GM23338 (cell line): ENCODE measurements at regions not wholly inside any gene's neighbourhood (a gene's known extent, or its start where the extent isn't known, plus 50 kb on each side); places are given as distances from the start of the nearest gene placed in this dataset.

ENCODE experiments used
- ATAC-seq: fragments of 200-7000 bp; cut with Tn5 transposase; 3 replicates; pipeline ENCODE4 v1.9.1; 2020
- DNase-seq: peaks from one replicate; pipeline ENCODE4 v3.0.0-alpha.2; 2015; ENCODE audit warnings: low spot score
- H2AFZ ChIP-seq: fragments of 200-600 bp; sonication (generic); 2 replicates; pipeline ENCODE4 v1.8.0; 2016; ENCODE audit warnings: antibody characterized with exemption, mild to moderate bottlenecking, moderate library complexity
- H3F3A ChIP-seq: fragments of 200-600 bp; sonication (generic); replicated peaks from 2 replicates; pipeline ENCODE4 v1.8.0; 2017; ENCODE audit warnings: antibody characterized with exemption, mixed run types, low read depth
- H3K27ac ChIP-seq: fragments of 200-600 bp; sonication (generic); 2 replicates; pipeline ENCODE4 v1.6.1; 2016; ENCODE audit warnings: low read depth
- H3K27me3 ChIP-seq: fragments of 200-600 bp; sonication (generic); 2 replicates; pipeline ENCODE4 v1.8.0; 2016; ENCODE audit warnings: mild to moderate bottlenecking, mixed run types, moderate library complexity; ENCODE audit not compliant: insufficient read depth
- H3K36me3 ChIP-seq: fragments of 200-600 bp; sonication (generic); 2 replicates; pipeline ENCODE4 v1.8.0; 2016; ENCODE audit warnings: mild to moderate bottlenecking; ENCODE audit not compliant: insufficient read depth
- H3K4me1 ChIP-seq: fragments of 200-600 bp; sonication (generic); 2 replicates; pipeline ENCODE4 v1.8.0; 2016; ENCODE audit warnings: mild to moderate bottlenecking, moderate library complexity; ENCODE audit not compliant: insufficient read depth
- H3K4me2 ChIP-seq: fragments of 200-600 bp; sonication (generic); 2 replicates; pipeline ENCODE4 v1.7.1; 2017; ENCODE audit warnings: mixed run types
- H3K4me3 ChIP-seq: fragments of 200-600 bp; sonication (generic); 2 replicates; pipeline ENCODE4 v1.6.1; 2016; ENCODE audit warnings: mixed run types
- H3K79me2 ChIP-seq: fragments of 200-600 bp; sonication (generic); replicated peaks from 2 replicates; pipeline ENCODE4 v1.8.0; 2017; ENCODE audit warnings: mild to moderate bottlenecking; ENCODE audit not compliant: insufficient read depth
- H3K9me2 ChIP-seq: fragments of 200-600 bp; sonication (generic); 2 replicates; pipeline ENCODE4 v1.8.0; 2017; ENCODE audit not compliant: insufficient read depth
- H4K20me1 ChIP-seq: fragments of 200-600 bp; sonication (generic); replicated peaks from 2 replicates; pipeline ENCODE4 v1.8.0; 2017; ENCODE audit warnings: mild to moderate bottlenecking; ENCODE audit not compliant: insufficient read depth
- H3K27ac Mint-ChIP-seq: 2 replicates; pipeline ENCODE4 v1.8.0; 2020; ENCODE audit warnings: inconsistent platforms, mild to moderate bottlenecking, moderate library complexity, mixed read lengths
- H3K27me3 Mint-ChIP-seq: 3 replicates; pipeline ENCODE4 v1.8.0; 2022; ENCODE audit warnings: low read depth, mild to moderate bottlenecking, moderate library complexity, mixed read lengths, inconsistent platforms; ENCODE audit not compliant: insufficient read depth, poor library complexity
- H3K36me3 Mint-ChIP-seq: 3 replicates; pipeline ENCODE4 v1.8.0; 2021; ENCODE audit warnings: low read depth, mild to moderate bottlenecking, inconsistent platforms, moderate library complexity, mixed read lengths
- H3K4me1 Mint-ChIP-seq: 3 replicates; pipeline ENCODE4 v1.8.0; 2020; ENCODE audit warnings: mild to moderate bottlenecking, inconsistent platforms, mixed read lengths
- H3K4me3 Mint-ChIP-seq: 3 replicates; pipeline ENCODE4 v1.8.0; 2021; ENCODE audit warnings: moderate library complexity, mild to moderate bottlenecking, inconsistent platforms, mixed read lengths
- H3K9me3 Mint-ChIP-seq: 3 replicates; pipeline ENCODE4 v1.8.0; 2020; ENCODE audit warnings: moderate library complexity, mild to moderate bottlenecking, inconsistent platforms, mixed read lengths
- CREB1 ChIP-seq: fragments of 250-450 bp; sonication (Bioruptor Pico); IDR thresholded peaks from 2 replicates; pipeline ENCODE4 v1.5.0; 2020; ENCODE audit warnings: low read depth, mild to moderate bottlenecking, moderate library complexity
- EZH2 ChIP-seq: fragments of 200-600 bp; sonication (generic); IDR thresholded peaks from one replicate; pipeline ENCODE4 v1.8.0; 2017; ENCODE audit warnings: antibody characterized with exemption, mild to moderate bottlenecking, low read depth; ENCODE audit not compliant: unreplicated experiment
- JUNB ChIP-seq: IDR thresholded peaks from one replicate; pipeline ENCODE4 v1.6.1; 2016; ENCODE audit warnings: antibody characterized with exemption; ENCODE audit not compliant: unreplicated experiment
- STAT1 ChIP-seq: IDR thresholded peaks from one replicate; pipeline ENCODE4 v1.6.1; 2016; ENCODE audit warnings: antibody characterized with exemption; ENCODE audit not compliant: unreplicated experiment
- TF ChIP-seq, protein P1 (sequence below): IDR thresholded peaks from one replicate; pipeline ENCODE4 v1.6.1; 2018; ENCODE audit warnings: antibody characterized with exemption; ENCODE audit not compliant: unreplicated experiment
- TF ChIP-seq, protein P2 (sequence below): IDR thresholded peaks from 2 replicates; pipeline ENCODE4 v1.6.1; 2016; ENCODE audit warnings: antibody characterized with exemption
- TF ChIP-seq, protein P3 (sequence below), 2 experiments: fragments of 200-600 bp in 1 of 2; sonication (generic) in 1 of 2; conservative IDR thresholded peaks; 2 replicates each; pipeline versions ENCODE4 v1.5.1 to v1.6.1; 2016 to 2017; ENCODE audit warnings: antibody characterized with exemption in 2 of 2, low read depth in 2 of 2, mild to moderate bottlenecking in 2 of 2, moderate library complexity in 1 of 2

DNA sequence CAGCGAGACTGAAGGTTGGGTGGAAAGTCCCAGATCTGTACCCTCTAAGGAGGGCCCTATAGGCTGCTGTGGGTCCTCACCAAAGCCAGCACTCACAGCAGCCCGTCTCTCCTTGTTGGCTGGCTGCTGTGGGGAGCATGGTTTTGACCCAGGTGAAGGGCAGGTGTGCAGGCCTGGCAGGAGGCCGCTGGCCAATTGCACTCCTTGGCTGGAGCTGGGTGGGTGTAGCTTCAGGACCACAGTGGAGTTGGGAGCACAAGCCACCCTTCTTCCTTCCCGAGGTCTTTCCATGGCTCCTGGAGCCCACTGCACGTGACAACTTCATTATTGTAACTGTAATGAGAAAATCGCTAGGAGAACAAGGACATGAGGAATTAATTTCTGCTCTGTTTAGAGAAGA lies 287.7 kb upstream of the FOXQ1 start (continued):
- TF ChIP-seq, protein P1, sequence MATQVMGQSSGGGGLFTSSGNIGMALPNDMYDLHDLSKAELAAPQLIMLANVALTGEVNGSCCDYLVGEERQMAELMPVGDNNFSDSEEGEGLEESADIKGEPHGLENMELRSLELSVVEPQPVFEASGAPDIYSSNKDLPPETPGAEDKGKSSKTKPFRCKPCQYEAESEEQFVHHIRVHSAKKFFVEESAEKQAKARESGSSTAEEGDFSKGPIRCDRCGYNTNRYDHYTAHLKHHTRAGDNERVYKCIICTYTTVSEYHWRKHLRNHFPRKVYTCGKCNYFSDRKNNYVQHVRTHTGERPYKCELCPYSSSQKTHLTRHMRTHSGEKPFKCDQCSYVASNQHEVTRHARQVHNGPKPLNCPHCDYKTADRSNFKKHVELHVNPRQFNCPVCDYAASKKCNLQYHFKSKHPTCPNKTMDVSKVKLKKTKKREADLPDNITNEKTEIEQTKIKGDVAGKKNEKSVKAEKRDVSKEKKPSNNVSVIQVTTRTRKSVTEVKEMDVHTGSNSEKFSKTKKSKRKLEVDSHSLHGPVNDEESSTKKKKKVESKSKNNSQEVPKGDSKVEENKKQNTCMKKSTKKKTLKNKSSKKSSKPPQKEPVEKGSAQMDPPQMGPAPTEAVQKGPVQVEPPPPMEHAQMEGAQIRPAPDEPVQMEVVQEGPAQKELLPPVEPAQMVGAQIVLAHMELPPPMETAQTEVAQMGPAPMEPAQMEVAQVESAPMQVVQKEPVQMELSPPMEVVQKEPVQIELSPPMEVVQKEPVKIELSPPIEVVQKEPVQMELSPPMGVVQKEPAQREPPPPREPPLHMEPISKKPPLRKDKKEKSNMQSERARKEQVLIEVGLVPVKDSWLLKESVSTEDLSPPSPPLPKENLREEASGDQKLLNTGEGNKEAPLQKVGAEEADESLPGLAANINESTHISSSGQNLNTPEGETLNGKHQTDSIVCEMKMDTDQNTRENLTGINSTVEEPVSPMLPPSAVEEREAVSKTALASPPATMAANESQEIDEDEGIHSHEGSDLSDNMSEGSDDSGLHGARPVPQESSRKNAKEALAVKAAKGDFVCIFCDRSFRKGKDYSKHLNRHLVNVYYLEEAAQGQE = no peak
- TF ChIP-seq, protein P2, sequence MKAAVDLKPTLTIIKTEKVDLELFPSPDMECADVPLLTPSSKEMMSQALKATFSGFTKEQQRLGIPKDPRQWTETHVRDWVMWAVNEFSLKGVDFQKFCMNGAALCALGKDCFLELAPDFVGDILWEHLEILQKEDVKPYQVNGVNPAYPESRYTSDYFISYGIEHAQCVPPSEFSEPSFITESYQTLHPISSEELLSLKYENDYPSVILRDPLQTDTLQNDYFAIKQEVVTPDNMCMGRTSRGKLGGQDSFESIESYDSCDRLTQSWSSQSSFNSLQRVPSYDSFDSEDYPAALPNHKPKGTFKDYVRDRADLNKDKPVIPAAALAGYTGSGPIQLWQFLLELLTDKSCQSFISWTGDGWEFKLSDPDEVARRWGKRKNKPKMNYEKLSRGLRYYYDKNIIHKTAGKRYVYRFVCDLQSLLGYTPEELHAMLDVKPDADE = no peak
- TF ChIP-seq STAT1 = no peak

DNA sequence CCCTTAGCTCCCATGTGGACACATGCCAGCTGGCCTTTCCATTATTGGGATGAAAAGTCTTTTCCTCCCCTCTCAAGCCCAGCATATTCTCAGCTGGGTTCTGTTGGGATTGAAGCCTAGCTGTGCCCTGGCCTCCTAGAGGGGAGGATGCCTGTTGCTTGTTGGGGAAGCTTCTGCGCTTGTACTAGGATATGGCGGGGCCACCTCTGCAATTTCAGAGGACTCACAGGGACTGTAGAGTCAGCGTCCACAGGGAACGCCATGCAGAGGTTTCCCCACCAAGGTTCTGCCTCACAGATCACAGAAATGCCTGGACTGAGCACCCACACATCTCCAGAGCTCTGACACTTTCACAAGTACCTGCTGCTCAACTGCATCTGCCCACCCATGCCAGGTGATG lies 288.7 kb upstream of the FOXQ1 start:
- TF ChIP-seq, protein P2 = no peak
- Mint-ChIP-seq H3K36me3 (no peaks in the 10 kb centered on the region), H3K4me3 (no peak overlapping the region), H3K27me3 (peaks cover 7% of the 10 kb centered on the region), H3K27ac (no peak overlapping the region), H3K9me3 (peaks cover 7% of the 10 kb centered on the region; the same call in 2 of the 3 replicates), H3K4me1 (peaks cover 23% of the 10 kb centered on the region)
- Histone ChIP-seq H3K79me2 (no peaks in the 10 kb centered on the region), H2AFZ (no peak overlapping the region), H3K4me2 (no peak overlapping the region), H3K27ac (no peak overlapping the region), H3K4me1 (peaks cover 3% of the 10 kb centered on the region; the same call in 1 of the 2 replicates), H4K20me1 (no peaks in the 10 kb centered on the region), H3K36me3 (no peaks in the 10 kb centered on the region), H3F3A (no peaks in the 10 kb centered on the region), H3K9me2 (peaks cover under 1% of the 10 kb centered on the region; the same call in 1 of the 2 replicates), H3K4me3 (no peak overlapping the region), H3K27me3 (no peaks in the 10 kb centered on the region)
- DNase-seq (no peak), ATAC-seq (no peak)

DNA sequence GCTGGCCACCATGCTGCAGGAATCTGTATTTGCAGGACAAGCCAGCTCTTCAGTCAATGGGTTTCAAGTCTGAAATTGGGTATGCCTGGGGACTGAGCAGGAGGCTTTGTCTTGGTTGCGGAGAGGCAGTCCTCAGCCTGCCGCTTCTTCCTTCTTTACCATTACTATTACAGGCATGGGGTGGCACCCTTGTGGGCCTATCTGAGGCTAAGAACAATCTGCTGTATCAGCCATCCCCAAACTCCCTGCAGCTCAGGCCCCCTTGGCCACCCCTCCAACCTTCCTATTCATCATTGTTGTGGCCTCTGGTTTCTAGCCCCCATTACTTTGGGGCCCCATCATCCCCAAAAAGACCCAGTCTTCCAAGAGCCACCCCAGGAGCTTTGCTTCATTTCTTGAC lies 289.2 kb upstream of the FOXQ1 start:
- H3K9me3 Mint-ChIP-seq = peaks cover 7% of the 10 kb centered on the region; the same call in 2 of the 3 replicates
- no peak for TF ChIP-seq CREB1 (CRISPR knock-in tag)
- TF ChIP-seq, protein P2 = no peak
- TF ChIP-seq, protein P3, sequence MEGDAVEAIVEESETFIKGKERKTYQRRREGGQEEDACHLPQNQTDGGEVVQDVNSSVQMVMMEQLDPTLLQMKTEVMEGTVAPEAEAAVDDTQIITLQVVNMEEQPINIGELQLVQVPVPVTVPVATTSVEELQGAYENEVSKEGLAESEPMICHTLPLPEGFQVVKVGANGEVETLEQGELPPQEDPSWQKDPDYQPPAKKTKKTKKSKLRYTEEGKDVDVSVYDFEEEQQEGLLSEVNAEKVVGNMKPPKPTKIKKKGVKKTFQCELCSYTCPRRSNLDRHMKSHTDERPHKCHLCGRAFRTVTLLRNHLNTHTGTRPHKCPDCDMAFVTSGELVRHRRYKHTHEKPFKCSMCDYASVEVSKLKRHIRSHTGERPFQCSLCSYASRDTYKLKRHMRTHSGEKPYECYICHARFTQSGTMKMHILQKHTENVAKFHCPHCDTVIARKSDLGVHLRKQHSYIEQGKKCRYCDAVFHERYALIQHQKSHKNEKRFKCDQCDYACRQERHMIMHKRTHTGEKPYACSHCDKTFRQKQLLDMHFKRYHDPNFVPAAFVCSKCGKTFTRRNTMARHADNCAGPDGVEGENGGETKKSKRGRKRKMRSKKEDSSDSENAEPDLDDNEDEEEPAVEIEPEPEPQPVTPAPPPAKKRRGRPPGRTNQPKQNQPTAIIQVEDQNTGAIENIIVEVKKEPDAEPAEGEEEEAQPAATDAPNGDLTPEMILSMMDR (conservative IDR thresholded peaks at IDR 0.05; ENCODE audit: low read depth in 2 of 2) = no peak
- TF ChIP-seq STAT1 = no peak
- TF ChIP-seq EZH2 = no peak
- no peak for TF ChIP-seq JUNB

More for the DNA sequence above, 289.2 kb upstream of the FOXQ1 start:
- Histone ChIP-seq H3K9me2 (no peaks in the 10 kb centered on the region; the same call in 1 of the 2 replicates), H3K79me2 (no peaks in the 10 kb centered on the region), H2AFZ (no peak overlapping the region), H4K20me1 (no peaks in the 10 kb centered on the region), H3K4me3 (no peak overlapping the region), H3K27ac (no peak overlapping the region), H3K27me3 (no peaks in the 10 kb centered on the region), H3K36me3 (no peaks in the 10 kb centered on the region), H3K4me2 (no peak overlapping the region), H3F3A (no peaks in the 10 kb centered on the region), H3K4me1 (peaks cover under 1% of the 10 kb centered on the region; the same call in 1 of the 2 replicates)
- H3K27ac Mint-ChIP-seq = no peak overlapping the region
- H3K36me3 Mint-ChIP-seq = no peaks in the 10 kb centered on the region
- peaks cover 7% of the 10 kb centered on the region for H3K27me3 Mint-ChIP-seq
- no peak overlapping the region for H3K4me3 Mint-ChIP-seq
- no peak for DNase-seq
- peaks cover 18% of the 10 kb centered on the region for H3K4me1 Mint-ChIP-seq
- ATAC-seq = no peak
